ENCODE measurements at regions not wholly inside any gene's neighbourhood (a gene's known extent, or its start where the extent isn't known, plus 50 kb on each side); places are given as distances from the start of the nearest gene placed in this dataset.

DNA sequence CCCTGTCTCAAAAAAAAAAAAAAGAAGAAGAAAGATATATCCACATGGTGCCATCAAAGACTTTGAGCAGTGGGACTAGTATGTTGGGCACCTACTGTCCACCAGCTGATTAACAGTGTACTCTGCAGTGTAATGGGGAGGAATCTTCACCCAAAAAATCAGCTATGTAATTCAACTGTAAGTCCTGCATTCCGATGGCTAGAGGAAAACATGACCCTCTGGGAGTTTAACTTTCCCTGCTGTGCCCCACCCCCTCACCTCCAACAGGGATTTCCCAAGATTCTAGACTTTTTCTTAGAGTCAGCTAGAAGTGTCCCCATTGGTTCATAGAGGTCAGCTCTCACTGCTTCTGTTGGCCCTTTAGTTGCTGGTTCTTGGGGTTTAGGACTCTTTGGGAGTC is 221.2 kb upstream of the CLINT1 start:
- TF ChIP-seq POLR2A (IDR thresholded peaks at IDR 0.05) = no peak
- TF ChIP-seq CTCF (IDR thresholded peaks at IDR 0.05 in 4 of 5, conservative IDR thresholded peaks at IDR 0.05 in 1 of 5) = no peak

Data from gastrocnemius medialis (tissue), 4 donors.